IPS DF 6.9 (cell line): ENCODE measurements at regions not wholly inside any gene's neighbourhood (a gene's known extent, or its start where the extent isn't known, plus 50 kb on each side); places are given as distances from the start of the nearest gene placed in this dataset.

Source experiments
- DNase-seq: peaks from one replicate; pipeline ENCODE4 v3.0.0-alpha.2; 2013; ENCODE audit warnings: low read depth, low spot score
- H3K27ac ChIP-seq: one replicate; pipeline ENCODE4 v1.5.1; 2013; ENCODE audit warnings: low read length, control low read depth
- H3K27me3 ChIP-seq: 2 replicates; pipeline ENCODE4 v1.6.1; 2013; ENCODE audit warnings: mild to moderate bottlenecking, low read length; ENCODE audit not compliant: control insufficient read depth, insufficient read depth
- H3K36me3 ChIP-seq: 2 replicates; pipeline ENCODE4 v1.6.1; 2013; ENCODE audit warnings: low read length; ENCODE audit not compliant: control insufficient read depth, insufficient read depth
- H3K4me1 ChIP-seq: 2 replicates; pipeline ENCODE4 v1.6.1; 2013; ENCODE audit warnings: low read length; ENCODE audit not compliant: control insufficient read depth, insufficient read depth
- H3K4me3 ChIP-seq: 2 replicates; pipeline ENCODE4 v1.5.1; 2013; ENCODE audit warnings: mild to moderate bottlenecking, low read length
- H3K9me3 ChIP-seq: 2 replicates; pipeline ENCODE4 v1.6.1; 2013; ENCODE audit warnings: low read length, inconsistent platforms; ENCODE audit not compliant: control insufficient read depth, insufficient read depth
- WGBS: extraction: QIAGEN DNeasy Blood & Tissue Kit; methylation state at CpG from one replicate; pipeline ENCODE4 v1.1.7; 2013; ENCODE audit warnings: mixed read lengths, missing lambda C conversion rate; ENCODE audit not compliant: insufficient read length, insufficient coverage; 5-methylcytosine and 5-hydroxymethylcytosine counted together

DNA sequence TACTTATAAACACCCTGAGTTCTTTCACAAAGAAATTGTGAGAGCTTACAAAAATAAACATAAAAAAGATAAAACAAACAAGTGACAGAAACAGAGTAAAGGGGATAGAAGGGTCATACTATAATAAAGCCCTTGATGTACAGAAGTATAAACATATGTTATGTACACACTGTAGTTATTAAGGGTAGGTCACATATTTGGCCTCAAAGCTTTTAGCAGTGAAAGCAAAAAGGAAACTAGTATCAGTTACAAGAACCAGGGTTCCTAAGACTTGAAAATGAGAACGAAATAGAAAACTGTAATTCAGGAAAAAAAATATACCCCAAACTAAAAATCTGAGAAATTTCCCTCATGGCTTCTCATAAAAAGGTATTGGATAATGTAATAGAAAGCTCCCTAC is 380.6 kb downstream of the HDGFL1 start:
- Histone ChIP-seq H3K36me3 (no peaks in the 10 kb centered on the region), H3K4me1 (no peaks in the 10 kb centered on the region), H3K27ac (no peak overlapping the region), H3K27me3 (no peaks in the 10 kb centered on the region), H3K9me3 (no peaks in the 10 kb centered on the region), H3K4me3 (no peak overlapping the region)
- WGBS: no CpG with 5 or more reads among the region's 1 CpG
- DNase-seq: no peak

DNA sequence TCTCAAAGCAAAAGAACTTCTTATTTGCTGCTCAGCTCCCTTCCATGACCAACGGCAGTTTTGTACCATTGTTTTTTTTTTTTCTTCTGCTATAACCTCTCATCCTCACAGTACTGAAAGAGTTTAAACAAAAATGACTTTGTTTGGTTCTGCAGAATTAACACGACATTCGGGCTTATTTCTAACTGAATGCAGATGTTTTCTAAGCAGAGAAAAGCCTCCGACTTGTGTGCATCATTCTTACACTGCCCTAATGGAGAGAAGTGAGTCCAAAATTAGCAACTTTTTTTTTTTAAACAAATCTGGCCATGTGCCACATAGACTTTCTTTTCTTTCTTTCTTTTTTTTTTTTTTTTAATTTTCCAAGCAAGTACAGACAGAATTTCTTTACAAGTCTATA is 382.7 kb downstream of the HDGFL1 start:
- H3K27ac ChIP-seq: no peak overlapping the region
- no peaks in the 10 kb centered on the region for H3K9me3 ChIP-seq
- DNase-seq: no peak
- no peaks in the 10 kb centered on the region for H3K36me3 ChIP-seq
- H3K27me3 ChIP-seq: no peaks in the 10 kb centered on the region
- peaks cover 2% of the 10 kb centered on the region; the same call in 1 of the 2 replicates for H3K4me1 ChIP-seq
- no CpG with 5 or more reads among the region's 4 CpGs for WGBS
- H3K4me3 ChIP-seq: no peak overlapping the region

DNA sequence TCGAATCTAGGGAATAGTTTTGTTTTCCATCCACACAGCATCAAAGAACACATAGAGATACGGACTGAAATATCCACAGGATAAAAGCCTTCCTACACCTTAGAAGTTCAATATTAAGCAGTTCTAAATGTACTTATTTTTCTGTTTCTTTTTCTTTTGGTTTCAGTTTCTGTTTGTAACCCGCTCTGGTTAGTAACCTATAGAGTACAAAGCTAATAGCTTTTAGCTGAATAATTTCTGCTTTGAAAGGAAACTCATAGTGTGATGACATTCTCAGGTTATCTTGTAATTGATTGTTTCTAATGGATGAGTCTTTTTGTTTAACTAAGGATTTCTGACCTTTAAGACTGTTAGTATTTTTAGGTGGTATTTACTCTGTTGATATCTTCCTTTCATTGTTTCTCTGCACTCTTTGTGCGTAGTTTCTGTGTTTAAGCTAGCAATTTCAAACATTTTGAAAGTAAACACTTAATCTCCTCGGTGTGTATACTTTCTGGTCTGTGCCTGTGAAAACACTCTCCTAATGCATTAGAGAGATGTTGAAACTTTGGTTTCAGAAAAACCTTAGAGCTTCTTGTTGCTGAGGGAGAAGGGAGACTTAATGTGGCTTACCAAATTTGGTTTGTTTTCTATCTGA is 385.5 kb downstream of the HDGFL1 start:
- WGBS: no CpG with 5 or more reads among the region's 5 CpGs
- Histone ChIP-seq H3K27me3 (no peaks in the 10 kb centered on the region), H3K9me3 (no peaks in the 10 kb centered on the region), H3K4me3 (no peak overlapping the region), H3K27ac (no peak overlapping the region), H3K4me1 (peaks cover 2% of the 10 kb centered on the region; the same call in 1 of the 2 replicates), H3K36me3 (no peaks in the 10 kb centered on the region)
- no peak for DNase-seq

DNA sequence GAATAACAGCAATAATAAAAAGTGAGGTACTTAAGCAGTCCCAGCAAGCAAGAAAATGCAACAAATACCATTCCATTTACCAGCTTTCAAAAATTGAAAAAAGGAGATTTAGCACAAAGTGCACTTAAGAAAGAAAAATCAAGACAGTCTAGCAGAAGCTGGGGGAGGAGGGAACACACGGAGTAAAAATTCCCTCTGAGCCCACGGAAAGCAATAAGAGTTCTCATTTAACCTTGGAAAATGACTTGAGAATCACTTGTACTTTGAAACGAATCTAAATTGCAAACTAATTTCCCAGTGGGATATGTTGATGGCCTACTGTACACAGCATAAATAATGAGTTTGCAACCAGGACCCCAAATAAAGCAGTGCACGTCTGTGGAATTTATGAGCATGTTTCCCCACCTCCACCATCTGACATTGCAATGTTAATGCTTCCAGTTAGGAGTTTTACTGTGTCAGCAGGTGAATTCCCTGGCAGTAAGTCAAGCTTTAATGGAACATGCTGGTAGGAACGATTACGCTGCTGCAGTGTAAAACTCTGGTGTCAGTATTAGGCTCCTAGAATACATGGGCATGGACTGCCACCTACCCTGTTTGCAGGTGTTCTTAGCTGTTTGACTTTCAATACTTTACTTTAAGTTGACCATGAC is 386.8 kb downstream of the HDGFL1 start:
- H3K4me3 ChIP-seq: no peak overlapping the region
- no peaks in the 10 kb centered on the region for H3K9me3 ChIP-seq
- H3K4me1 ChIP-seq: peaks cover 2% of the 10 kb centered on the region; the same call in 1 of the 2 replicates
- H3K36me3 ChIP-seq: no peaks in the 10 kb centered on the region
- WGBS: no CpG with 5 or more reads among the region's 6 CpGs
- no peak overlapping the region for H3K27ac ChIP-seq
- no peak for DNase-seq
- no peaks in the 10 kb centered on the region for H3K27me3 ChIP-seq

DNA sequence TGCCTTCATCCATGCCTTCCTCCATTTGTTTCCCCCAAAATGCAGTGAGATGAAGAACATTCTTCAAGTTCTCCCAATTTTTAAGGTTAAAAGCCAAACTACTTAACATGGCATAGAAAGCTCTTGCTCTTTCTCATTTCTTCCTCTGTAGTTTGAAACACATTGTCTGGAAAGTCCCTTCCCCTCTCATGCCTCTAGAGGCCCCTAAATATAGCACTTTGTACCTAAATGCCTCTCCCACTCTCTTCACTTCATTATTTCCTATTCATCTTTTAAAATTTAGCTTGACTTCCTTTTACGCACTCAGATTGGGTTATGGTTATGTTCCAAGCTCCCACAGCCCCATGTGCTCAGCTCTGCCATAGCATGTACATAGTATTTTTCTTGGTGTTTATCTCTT is 389.3 kb downstream of the HDGFL1 start:
- Histone ChIP-seq H3K36me3 (no peaks in the 10 kb centered on the region), H3K9me3 (no peaks in the 10 kb centered on the region), H3K4me3 (no peak overlapping the region), H3K27ac (no peak overlapping the region), H3K27me3 (no peaks in the 10 kb centered on the region), H3K4me1 (peaks cover 2% of the 10 kb centered on the region; the same call in 1 of the 2 replicates)
- DNase-seq: no peak
- 100% methylated on average over 1 of the region's 1 CpG for WGBS

DNA sequence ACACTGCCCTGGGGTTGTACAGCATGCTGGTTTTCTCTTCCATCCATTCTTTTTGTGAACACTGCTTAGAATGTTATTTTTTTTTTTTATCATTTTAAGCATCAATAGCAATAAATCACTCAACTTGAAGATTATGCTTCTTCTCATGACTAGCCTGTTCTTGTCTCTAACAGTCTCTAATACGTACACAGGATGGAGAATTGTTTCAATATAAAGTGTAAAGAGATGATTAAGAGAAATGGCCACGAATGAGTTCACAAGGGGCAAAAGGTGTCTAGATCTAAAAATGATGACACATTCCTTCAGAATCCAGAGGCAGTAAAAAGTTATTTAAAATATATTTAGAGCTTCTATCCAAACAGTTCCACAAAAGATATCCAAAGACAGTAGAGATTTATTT is 390.2 kb downstream of the HDGFL1 start:
- Histone ChIP-seq H3K4me1 (peaks cover 2% of the 10 kb centered on the region; the same call in 1 of the 2 replicates), H3K9me3 (no peaks in the 10 kb centered on the region), H3K36me3 (no peaks in the 10 kb centered on the region), H3K27me3 (no peaks in the 10 kb centered on the region), H3K4me3 (no peak overlapping the region), H3K27ac (no peak overlapping the region)
- DNase-seq: no peak
- WGBS: no CpG with 5 or more reads among the region's 2 CpGs

DNA sequence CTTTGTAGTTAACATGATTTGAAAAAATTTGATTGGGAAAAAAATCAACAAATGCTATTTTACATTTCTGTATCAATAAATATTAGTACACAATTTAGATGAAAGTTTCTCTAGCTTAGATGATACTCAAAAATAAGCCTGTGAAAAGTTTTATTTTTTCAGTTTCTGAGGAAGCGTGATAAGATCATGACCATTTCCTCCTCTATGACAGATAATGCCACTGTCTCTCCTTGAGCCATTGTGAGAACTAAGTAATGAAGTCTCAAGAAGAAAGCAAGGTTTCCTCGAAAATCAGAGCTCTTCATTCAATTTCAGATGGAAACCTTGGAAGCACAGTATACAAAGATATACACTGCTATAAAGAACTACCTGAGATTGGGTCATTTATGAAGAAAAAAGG is 395.0 kb downstream of the HDGFL1 start:
- DNase-seq: no peak
- no peaks in the 10 kb centered on the region for H3K36me3 ChIP-seq
- WGBS: no CpG with 5 or more reads among the region's 2 CpGs
- H3K27me3 ChIP-seq: no peaks in the 10 kb centered on the region
- no peak overlapping the region for H3K27ac ChIP-seq
- no peaks in the 10 kb centered on the region for H3K4me1 ChIP-seq
- H3K9me3 ChIP-seq: no peaks in the 10 kb centered on the region
- H3K4me3 ChIP-seq: no peak overlapping the region

DNA sequence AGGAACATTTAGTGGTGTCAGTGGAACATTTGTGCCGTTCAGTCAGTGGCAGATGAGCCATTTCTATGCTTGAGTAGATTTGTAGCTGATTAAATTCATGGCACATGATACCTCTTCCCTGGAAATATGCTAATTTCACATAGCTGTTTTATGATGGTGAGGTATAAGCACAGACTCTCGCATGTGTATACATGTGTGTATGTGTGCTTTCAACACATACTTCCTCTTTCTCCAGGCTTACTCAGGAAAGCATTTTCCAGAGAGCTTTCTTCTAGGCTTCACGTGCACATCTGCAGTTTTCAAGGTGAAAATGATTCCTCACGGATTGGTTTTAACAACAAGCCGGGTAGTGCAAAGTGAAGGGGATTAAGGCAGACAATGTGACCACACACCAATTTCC is 396.5 kb downstream of the HDGFL1 start:
- H3K27ac ChIP-seq: no peak overlapping the region
- H3K9me3 ChIP-seq: no peaks in the 10 kb centered on the region
- no peaks in the 10 kb centered on the region for H3K27me3 ChIP-seq
- DNase-seq: no peak
- no peak overlapping the region for H3K4me3 ChIP-seq
- H3K36me3 ChIP-seq: no peaks in the 10 kb centered on the region
- no CpG with 5 or more reads among the region's 5 CpGs for WGBS
- no peaks in the 10 kb centered on the region for H3K4me1 ChIP-seq

DNA sequence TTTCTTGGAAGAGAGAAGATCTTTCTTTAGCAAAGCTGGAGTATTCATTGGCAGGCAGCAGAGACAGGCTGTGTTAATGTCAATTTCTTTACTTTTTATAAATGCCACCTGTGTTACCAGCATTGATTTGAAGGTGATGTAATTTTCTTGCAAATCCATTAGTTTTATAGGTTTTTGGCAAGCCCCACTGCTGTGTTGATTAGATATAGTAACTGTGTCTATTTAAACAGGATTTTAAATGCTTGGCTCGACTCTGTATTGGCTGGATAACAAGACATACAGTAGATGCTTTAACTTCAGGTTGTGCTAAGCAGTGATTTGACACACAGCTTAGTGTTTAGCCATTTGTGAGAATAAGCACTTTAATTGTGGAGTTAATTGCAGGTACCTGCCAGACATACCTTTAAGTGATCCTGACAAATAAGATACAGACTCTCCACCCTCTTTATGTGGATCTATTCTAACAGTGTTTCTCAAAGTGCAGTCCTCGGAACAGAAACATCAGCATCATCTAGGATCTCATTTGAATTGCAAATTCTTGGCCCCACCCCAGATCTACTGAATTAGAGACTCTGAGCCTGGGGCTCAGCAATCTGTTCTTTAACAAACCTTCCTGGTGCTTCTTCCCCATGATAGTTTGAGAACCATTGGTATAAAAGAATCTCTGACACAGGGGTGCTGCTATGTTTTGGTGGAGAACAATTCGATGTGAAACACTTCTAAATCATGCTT is 397.5 kb downstream of the HDGFL1 start:
- Histone ChIP-seq H3K36me3 (no peaks in the 10 kb centered on the region), H3K27me3 (no peaks in the 10 kb centered on the region), H3K27ac (no peak overlapping the region), H3K4me3 (no peak overlapping the region), H3K9me3 (no peaks in the 10 kb centered on the region), H3K4me1 (no peaks in the 10 kb centered on the region)
- WGBS: no CpG with 5 or more reads among the region's 3 CpGs
- no peak for DNase-seq

DNA sequence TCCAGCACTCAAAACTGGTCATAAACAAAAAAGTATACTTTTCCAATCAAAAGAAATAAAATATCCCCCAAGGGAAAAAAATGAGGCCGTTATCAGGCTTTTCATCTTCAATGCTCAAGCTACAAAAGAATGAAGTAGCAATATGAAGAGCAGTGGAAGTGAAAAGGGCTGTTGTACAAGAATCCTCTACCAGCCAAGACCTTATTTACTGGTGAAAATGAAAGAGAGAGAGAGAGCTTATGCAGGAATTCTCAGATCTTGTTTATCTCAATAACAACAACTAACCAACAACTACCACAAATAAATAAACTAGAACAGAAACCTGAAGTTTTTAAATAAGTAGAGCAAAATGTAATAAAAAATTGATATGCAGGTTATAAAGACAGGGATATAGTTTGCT is 400.6 kb downstream of the HDGFL1 start:
- no peaks in the 10 kb centered on the region for H3K27me3 ChIP-seq
- H3K27ac ChIP-seq: no peak overlapping the region
- H3K4me3 ChIP-seq: no peak overlapping the region
- no peak for DNase-seq
- no peaks in the 10 kb centered on the region for H3K4me1 ChIP-seq
- H3K36me3 ChIP-seq: no peaks in the 10 kb centered on the region
- no CpG with 5 or more reads among the region's 1 CpG for WGBS
- H3K9me3 ChIP-seq: no peaks in the 10 kb centered on the region
